EH (cell line): ENCODE measurements at regions not wholly inside any gene's neighbourhood (a gene's known extent, or its start where the extent isn't known, plus 50 kb on each side); places are given as distances from the start of the nearest gene placed in this dataset.
A peak's percentile ranks its signal among the peaks of the same experiment; 100 is the strongest.

Source experiments
- DNase-seq: peaks from one replicate; pipeline ENCODE4 v3.0.0-alpha.2; 2015; ENCODE audit warnings: low read depth

DNA sequence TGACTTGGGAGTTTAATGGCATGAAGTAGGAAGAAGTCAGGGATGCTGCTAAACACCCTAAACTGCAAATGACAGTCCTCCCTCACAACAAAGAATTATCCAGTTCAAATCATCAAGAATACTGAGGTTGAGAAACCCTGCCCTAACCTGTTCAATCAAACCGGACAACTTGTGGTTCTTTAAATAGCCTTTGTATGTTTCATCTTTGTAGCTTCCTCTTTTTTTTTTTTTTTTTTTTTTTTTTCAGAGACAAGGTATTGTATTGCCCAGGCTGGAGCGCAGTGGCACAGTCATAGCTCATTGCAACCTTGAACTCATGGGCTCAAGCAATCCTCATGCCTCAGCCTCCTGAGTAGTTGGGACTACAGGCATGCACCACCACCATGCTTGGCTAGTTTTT is 52.5 kb upstream of the TTC29 start:
- DNase-seq: no peak

DNA sequence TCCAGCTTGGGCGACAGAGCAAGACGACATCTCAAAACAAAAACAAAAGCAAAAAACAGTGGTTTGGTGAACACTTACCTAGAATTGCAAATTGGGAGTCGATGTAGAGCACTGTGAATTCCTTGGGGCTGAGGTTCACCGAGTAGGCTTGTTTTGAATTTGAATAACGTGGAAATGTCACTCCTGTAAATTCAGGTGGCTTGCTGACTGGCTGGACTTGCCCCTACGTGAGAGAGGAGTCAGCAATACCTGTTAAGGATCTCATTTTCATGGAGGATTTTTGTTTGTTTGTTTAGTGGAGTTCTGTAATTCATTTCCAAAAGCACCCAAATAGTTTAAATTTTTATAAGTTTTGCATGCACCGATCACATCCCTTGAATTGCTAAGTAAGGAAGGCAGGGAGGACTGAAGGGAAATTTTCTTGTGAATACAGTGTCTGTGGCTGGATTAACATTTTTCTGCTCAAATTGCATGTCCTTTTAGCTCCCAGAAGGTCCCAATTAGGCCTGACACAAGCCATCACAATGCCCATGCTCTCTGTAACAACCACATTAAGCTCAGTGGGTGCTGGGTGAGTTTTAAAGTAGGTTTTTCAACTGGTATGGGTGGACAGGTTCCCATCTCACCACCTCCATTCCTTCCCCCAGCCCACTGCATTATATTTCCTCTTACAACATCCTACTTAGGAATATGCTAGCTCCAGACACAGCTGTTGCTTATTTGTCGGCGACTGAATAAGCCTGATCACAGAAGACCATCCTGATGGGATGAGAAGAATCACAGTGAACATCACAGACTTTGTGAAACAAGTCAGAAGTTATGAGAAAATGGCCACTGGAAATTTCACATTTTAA is 58.5 kb upstream of the TTC29 start:
- peak; percentile 53 for DNase-seq

DNA sequence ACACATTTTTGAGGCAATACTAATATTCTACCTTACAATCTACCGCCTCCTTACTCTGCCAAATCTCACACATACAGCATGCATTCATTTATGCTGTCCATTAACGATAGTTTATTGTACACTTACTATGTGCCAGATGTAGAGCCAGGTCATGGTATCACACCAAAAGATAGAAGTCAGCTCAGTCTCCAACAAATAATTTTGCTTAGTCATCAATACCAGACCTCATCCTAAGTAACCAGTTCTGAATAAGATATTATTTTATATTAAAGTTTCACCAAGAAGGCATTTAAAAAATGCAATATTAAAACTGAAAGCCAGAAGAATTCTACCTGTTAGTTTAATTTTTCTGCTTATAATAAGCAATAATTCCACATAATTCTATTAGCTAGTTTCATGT is 60.6 kb upstream of the TTC29 start:
- no peak for DNase-seq

DNA sequence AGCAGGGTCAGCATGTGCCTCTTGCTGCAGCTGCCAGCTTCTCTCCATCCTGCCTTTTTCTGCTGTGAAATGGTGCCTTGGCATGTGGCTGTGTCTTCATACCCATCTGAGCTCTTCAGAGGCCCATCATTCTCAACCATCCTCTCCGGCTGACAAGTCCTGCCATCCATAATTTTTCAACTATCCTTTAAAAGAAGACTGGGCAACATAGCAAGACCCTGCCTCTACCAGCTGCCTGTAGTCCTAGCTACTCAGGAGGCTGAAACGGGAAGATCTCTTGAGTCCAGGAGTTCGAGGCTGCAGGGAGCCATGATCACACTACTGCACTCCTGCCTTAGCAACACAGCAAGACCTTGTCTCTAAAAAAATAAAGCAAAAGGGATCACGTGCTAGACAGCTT is 64.2 kb upstream of the TTC29 start:
- no peak for DNase-seq

DNA sequence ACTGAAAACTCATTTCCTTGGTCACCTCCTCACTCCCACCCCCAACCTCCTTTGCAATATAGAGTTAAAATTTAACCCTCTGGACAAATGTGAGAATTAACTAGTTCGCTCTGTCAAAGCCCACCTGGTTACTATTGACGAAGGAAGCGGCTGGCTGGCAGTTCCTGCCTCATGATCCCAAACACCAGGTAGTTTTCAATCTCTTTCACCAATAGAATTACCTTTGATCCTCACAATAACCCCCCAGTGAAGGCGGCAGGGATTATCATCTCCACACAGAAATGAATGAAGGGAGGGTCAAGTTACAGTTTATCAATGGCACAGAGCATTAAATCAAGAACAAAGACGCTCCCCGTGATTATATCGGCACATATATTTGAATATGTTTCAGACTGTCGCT is 65.7 kb upstream of the TTC29 start:
- DNase-seq: no peak

DNA sequence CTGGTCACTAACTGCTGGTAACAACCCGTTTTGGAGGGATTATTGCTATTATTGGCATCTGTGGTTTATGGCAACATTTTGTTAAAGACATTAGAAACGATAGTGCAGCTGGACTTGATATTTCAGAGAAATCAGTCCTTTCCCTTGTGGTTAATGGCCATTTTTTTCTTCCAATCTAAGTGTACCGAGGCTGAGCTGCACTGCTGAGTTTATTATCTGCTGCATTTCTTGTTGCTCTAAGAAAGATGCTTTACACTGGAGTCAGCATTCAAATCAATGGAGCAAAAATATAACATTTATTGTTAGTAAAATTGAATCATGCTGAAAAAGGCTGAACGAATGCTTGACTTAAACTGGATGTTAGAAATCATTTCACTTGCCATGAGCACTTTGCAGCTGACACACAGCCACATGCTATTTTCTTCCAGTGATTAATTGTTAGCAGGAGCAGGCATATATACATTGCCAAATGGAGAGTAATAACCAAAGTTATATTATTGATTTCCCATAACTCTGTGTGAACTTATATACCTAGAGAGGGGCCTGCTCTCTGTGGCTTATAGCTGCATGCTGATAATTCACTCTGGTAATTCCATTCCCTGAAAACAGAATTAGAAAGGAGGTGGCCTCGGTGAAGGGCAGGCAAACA is 66.5 kb upstream of the TTC29 start:
- DNase-seq: no peak

DNA sequence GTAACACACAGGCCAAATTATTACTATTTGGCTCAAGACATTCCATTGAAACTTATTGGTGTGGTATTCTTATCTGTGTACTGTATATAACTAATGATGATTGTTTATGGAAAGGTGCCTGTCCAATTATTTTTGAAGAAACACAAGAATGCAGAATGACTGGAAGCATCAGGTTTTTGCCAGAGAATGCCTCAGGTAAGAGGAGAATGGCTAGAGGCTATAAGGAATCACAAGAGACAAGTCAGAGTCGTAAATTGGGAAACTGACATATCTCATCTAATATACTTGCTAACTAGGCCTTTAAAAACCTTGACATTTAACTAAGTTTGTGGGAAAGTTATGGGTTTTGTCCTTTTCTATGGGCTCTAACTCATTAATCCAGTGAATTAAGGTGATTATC is 69.3 kb upstream of the TTC29 start:
- DNase-seq: no peak

DNA sequence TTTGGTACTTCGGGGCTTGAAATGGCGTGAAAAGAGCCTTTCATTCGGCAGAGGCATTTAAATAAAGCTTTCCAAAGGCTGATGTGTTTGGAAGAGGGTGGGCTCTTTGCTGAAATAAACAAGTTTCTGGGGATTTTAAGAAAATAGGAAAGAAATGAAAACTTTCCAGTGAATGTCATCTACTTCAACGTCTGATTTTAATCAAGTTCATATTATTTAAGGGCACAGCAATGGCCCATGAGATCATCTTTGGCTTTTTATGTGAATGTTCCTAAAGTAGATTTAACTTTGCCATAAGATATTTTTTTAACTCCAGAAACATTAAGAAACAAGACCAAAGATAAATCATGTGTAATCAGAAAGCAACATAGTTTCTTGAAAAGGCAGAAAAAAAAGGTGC is 69.8 kb upstream of the TTC29 start:
- DNase-seq: no peak

DNA sequence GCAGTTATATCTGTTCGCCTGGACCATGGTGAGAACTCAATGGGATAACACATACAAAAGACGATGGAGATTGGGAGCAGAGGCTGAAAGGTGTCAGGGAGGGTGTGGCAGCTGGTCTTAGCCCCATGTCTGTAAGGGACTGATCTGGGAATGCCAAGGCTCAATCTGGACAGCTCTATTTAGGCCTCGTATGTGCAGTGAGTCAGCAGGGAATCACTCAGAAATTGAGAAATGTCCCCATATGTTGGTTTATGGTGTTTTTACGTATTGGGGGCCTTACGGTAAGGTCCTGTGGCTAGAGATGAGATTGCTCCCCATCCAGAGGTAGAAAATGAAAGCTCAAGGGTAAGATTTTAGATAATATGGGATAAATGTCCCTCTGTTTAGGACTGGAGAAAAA is 71.4 kb upstream of the TTC29 start:
- peak; percentile 20 for DNase-seq

DNA sequence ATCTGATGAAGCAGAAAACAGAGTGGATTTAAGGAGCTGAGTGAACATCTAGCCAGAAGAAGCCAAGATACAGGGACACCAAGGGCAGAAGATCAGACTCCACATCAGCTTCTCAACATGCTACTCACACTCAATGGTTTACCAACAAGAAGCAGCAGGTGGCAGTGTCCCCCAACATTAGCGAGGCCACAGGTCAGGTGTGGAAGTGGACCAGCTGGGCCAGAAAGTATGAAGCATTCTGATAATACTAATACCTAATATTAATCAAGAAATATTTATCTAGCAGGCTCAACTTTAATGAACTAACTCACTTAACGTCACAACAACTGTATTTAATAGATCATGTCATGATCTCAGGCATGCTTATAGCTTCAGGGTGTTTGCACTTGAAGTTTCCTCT is 73.4 kb upstream of the TTC29 start:
- DNase-seq: peak; percentile 68

DNA sequence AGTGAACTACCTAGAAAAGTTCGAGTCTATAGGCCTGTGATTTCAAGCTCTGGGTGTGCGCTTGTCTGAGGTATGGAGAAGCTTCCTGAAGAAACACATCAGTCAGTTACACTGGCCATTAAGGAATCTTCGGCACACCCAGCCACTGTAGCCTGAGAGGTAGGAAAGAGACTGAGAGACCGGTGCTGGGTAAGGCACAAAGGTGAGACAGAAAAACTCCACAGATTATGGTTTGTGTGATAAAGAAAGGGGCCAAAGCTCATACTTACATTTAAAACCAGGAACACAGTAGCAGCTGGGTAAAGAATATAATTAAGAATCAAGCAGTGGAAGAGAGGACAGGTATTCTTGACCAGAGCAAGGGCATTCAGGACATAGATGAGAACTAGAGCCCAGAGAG is 74.8 kb upstream of the TTC29 start:
- no peak for DNase-seq

DNA sequence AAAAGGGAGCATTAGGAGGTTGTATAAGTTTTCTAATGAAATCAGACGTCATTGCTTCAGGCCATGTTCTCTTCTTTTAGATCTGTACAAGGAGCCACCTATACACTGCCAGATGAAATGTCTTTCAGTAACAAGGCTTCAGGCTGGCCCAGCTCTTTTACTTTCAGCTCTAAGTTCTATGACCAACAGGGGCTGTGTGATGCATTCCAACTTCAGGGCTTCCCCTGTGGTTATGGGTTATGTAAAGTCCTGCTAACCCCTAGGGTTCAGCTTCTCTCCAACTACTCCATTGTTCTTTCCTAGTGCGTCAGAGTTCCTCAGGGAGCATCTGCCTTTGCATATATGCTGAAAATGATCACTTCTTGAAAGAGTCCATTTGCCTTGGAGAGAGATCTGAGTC is 79.4 kb upstream of the TTC29 start:
- no peak for DNase-seq

DNA sequence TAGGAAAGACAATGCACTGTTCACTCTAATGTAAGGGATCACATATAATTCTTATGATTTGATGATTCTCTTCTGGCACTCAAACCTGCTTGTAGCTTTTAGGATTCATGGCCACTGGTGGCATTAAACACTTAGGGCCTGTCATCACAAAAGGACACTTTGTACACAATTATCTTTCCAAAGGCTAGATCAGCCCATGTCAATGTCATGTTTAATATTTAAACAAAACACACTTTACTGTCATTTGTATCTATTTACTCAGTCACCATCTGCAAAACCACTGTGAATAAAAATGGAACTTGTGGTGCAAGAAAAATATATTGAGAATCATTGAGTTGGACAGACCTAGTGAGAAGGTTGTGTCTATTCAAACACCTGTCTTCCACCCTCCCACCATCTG is 83.6 kb upstream of the TTC29 start:
- no peak for DNase-seq

DNA sequence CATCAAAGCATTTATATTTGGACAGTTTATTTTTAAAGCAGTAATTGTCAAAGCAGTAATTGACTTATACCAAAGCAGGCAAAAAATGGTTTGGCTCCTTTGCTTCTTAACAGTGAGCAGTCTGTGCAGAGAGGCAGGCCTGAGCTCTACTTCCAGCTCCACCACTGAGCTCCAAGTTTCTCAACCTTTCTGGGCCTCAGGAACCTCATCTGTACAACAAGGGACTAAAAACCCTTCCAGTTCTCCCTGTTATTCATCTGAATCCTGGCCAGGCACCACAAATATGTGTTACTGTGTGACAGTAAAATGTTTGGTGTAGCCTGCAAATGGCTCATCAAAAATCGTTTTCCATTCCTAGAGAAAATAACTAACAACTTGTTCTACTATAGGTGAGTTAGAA is 88.7 kb upstream of the TTC29 start:
- peak; percentile 46 for DNase-seq

DNA sequence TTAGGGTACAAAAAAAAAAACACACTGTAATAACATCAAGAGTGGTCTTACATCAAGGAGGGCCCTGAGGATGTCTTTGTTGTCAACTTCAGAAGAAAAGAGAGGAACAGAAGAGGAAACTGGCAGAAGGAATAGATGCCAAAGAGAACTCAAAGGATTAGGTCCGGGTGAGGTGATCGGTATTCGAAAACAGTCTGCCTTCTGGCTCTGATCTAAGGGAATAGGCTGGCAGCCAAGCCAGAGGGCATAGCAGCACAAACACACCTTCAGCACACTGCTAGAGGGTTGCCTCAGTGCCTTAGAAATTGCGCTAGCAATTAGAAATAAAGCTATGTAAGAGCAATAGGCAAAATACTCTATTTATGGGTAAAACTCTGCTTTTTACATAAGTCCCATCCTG is 91.4 kb upstream of the TTC29 start:
- DNase-seq: no peak

DNA sequence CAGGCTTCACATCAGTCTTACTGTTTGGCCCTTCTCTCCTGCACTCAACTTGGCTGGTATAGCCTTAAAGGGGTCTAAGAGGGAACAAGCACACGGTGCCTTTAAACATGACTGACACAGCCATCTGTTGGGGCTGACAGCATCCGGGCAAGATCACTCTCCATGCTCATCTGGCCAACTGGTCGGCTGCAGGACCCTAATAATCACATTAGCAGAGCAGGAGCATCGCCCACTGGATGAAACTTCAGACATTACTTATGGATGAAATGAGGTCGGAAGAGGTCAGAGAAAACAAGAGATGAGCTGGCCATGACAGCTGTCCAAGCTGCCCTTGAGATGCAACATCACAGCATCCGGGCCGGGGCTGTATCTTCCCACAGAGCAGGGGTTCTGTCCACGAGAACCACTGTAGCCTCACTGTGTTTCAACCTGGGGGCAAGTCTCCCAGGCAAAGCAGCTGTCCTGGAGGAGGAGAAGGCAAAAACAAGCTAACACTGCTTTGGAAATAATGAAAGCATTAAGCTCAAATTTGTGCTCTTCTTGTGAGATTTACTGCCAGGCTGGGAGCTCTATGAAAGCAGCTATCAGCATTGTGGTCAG is 94.4 kb upstream of the TTC29 start:
- DNase-seq: no peak

DNA sequence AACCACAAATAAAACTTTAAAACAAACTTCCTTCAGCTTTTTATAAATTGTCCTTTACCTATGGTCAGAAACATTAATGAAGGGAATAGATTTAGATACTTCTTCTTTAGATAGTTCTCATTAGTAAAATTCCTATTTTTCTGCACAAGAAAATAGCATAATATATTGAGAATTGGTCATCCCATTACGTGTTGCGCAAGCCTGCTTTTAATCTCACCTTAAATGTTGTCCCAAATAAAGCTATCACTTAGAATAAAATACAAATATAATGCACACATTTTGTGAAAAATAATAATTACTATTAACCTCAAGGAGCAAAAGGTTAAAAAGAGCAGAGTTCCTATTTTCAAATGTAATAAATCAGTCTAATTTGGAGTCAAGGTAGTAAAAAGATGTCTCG is 95.2 kb upstream of the TTC29 start:
- no peak for DNase-seq

DNA sequence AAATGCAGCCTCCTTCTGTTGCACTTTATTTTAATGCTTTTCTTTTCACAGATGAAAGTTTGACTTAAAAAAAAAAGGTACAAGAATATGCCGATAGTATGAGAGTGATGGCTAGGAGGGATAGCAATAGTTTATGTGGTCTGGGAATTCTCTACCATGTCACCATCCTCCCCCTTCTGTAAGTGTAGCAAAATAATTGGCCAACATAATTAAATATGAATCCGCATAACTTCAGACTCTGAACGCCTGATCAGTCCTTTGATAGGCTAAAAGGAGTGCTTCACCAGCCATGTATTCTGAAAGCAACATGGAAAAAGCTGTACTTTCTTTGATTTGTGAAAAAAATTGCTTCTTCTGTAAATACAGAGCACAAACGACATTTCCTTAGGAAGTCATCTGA is 95.7 kb upstream of the TTC29 start:
- DNase-seq: no peak

DNA sequence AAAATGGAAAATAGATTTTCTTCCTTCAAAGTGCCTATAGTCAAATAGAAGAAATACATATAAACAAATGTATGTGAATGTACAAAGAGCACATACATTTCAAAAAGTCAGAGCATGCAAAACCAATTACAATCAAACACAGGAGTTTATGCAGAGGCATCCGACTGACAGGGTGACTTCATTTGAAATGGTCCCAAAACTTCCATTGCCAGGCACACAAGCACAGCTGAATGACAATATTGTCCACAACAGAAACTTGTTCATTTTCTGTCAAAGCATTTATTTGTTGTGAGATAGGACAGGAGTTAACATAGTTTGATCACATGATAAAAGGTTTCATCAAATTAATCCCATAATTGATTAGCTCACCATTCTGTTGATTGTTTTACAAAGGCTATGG is 96.4 kb upstream of the TTC29 start:
- DNase-seq: no peak

DNA sequence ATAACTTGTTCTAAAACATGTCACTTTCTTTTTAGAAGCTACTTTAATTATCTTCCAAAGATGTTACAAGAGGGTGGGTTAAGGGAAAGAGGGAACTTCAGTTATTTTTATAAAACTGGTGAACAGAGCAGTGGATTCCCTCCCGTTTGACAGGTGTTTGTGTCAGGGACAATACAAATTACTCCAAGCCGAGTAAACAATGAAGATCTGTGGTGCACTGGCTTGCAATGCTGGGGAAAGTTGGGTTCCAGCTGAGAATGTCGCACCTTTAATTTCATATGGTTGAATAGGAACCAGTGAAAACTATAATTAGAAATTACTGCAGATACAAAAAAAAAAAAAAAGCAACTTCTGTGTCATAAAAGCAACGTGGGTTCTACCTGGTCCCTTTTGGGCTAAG is 98.6 kb upstream of the TTC29 start:
- DNase-seq: no peak

DNA sequence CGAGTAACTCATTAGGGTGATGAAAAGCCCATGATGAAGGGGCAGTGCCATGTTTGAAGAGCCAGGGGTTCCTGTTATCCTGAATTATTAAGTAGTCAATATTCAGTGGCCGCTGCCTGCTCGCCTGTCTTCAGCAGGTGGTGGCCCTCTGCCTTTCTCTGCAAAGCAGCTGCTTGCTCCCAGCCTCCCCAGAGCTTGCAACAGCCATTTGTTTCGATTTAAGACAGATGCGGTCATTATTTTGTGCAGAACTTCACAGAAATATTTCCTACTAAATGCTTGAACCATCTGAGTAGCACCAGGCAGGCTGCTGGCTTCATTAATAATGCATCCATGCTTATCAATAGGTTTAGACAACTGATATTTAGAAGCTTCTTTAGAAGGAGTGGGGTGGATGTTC is 104.3 kb upstream of the TTC29 start:
- no peak for DNase-seq

DNA sequence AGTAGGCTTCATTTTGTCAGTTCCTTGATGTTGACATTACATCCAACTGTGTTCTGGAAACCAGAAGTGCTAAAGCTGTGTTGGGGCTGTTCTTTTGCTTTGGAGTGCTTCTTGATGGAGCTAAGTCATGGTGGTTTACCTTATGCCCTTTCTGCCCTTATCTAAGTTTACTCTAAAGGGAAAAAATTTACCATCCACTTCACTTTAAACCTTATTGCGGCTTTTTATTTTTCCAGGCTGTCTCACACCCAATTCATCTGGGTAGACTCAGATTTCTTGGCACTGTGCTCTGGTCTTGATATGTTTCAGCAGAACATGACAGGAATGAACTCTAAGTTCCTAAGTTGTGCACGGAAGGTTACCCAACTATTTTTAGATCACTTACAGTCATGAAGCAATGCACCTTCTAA is 104.7 kb upstream of the TTC29 start:
- DNase-seq: peak; percentile 49

DNA sequence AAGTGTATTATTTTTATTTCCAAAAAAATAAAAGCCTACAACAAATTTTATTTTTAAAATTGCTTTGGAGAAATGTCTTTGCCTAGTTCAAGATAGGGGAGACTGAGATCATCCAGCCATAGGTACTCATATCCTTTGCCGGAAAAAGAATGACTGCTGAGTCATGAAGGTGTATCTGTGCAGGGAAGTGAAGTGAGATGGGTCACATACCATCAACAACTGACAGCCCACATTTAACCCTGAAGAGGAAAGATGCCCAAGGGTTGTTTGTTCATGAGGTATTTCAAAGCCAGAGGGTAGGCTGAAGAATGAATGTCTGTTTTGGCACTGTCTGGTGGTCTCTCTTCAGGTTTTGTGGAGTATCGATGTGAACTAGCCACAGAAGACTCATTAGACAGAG is 106.7 kb upstream of the TTC29 start:
- DNase-seq: no peak
